ENCODE measurements at regions not wholly inside any gene's neighbourhood (a gene's known extent, or its start where the extent isn't known, plus 50 kb on each side); places are given as distances from the start of the nearest gene placed in this dataset.
A peak's percentile ranks its signal among the peaks of the same experiment; 100 is the strongest.
"Not testable (repeated sequence)": the region's sequence is repeated elsewhere in the genome, so short reads cannot be mapped to it uniquely, and the experiment has no call there.

DNA sequence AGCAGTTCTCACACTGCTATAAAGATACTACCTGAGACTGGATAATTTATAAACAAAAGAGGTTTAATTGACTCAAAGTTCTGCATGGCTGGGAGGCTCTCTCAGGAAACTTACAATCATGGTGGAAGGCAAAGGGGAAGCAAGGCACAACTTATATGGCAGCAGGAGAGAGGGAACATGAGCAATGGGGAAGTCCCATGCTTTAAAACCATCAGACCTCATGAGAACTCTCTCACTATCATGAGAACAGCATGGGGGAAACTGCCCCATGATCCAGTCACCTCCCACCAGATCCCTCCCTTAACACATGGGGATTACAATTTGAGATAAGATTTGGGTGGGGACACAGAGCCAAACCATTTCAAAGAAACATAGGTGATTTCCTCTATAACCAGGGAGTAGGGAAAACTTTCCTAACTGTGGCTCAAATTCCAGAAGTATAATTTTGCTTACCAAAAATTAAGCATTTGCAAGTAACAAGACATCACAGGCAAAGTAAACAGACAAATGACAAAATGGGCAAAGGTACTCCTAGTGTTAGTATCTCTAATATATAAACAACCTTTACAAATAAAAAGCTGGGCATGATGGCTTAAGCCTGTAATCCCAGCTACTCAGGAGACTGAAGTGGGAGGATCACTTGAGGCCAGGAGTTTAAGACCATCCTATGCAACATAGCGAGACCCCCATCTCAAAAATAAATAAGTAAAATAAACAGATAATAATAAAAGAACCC is 88.0 kb downstream of the KBTBD2 start:
- H3K9me3 Mint-ChIP-seq = peaks cover 44% of the 10 kb centered on the region
- H3K27ac Mint-ChIP-seq = no peak overlapping the region
- Histone ChIP-seq H3K9me3 (ENCODE audit: control insufficient read depth, low read length) (peaks cover 34% of the 10 kb centered on the region), H3K4me3 (ENCODE audit: low read length) (no peak overlapping the region), H3K27ac (ENCODE audit: low read depth, low read length) (no peak overlapping the region), H3K9ac (ENCODE audit: extremely low read depth, low read length, poor library complexity, severe bottlenecking) (no peak overlapping the region), H3K36me3 (ENCODE audit: control insufficient read depth, insufficient read depth, low read length) (no peaks in the 10 kb centered on the region), H3K4me1 (ENCODE audit: control insufficient read depth, insufficient read depth, low read length) (no peaks in the 10 kb centered on the region), H3K27me3 (ENCODE audit: control insufficient read depth, insufficient read depth, low read length, poor library complexity, severe bottlenecking) (no peaks in the 10 kb centered on the region)
- H3K4me3 Mint-ChIP-seq = no peak overlapping the region
- WGBS, 2 experiments (ENCODE audit: insufficient coverage in 1 of 2, insufficient read length in 1 of 2) = no CpG with 5 or more reads among the region's 1 CpG
- peaks cover 5% of the 10 kb centered on the region for H3K27me3 Mint-ChIP-seq (ENCODE audit: insufficient read depth)
- DNase-seq = no peak
- H3K36me3 Mint-ChIP-seq (ENCODE audit: low read depth) = peaks cover 11% of the 10 kb centered on the region
- H3K4me1 Mint-ChIP-seq = no peaks in the 10 kb centered on the region
- TF ChIP-seq, protein P1, sequence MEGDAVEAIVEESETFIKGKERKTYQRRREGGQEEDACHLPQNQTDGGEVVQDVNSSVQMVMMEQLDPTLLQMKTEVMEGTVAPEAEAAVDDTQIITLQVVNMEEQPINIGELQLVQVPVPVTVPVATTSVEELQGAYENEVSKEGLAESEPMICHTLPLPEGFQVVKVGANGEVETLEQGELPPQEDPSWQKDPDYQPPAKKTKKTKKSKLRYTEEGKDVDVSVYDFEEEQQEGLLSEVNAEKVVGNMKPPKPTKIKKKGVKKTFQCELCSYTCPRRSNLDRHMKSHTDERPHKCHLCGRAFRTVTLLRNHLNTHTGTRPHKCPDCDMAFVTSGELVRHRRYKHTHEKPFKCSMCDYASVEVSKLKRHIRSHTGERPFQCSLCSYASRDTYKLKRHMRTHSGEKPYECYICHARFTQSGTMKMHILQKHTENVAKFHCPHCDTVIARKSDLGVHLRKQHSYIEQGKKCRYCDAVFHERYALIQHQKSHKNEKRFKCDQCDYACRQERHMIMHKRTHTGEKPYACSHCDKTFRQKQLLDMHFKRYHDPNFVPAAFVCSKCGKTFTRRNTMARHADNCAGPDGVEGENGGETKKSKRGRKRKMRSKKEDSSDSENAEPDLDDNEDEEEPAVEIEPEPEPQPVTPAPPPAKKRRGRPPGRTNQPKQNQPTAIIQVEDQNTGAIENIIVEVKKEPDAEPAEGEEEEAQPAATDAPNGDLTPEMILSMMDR (conservative IDR thresholded peaks at IDR 0.05) = no peak

DNA sequence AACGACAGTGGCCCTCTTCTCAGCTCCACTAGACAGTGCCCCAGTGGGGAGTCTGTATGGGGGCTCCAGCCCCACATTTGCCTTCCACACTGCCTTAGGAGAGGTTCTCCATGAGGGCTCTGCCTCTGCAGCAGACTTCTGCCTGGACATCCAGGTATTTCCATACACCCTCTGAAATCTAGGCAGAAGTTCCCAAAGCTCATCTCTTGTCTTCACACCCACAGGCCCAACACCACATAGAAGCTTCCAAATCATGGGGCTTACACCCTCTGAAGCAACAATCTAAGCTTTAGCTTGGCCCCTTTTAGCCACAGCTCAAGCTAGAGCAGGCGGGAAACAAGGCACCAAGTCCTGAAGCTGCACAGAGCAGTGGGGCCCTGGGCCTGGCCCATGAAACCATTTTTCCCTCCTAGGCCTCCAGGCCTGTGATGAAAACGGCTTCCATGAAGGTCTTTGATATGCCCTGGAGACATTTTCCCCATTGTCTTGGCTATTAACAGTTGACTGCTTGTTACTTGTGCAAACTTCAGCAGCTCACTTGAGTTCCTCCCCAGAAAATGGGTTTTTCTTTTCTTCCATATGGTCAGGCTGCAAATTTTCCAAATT is 89.2 kb downstream of the KBTBD2 start:
- 84 to 100% methylated on average over 3 of the region's 3 CpGs for WGBS, 2 experiments (ENCODE audit: insufficient coverage in 1 of 2, insufficient read length in 1 of 2)
- peaks cover 11% of the 10 kb centered on the region for H3K36me3 Mint-ChIP-seq (ENCODE audit: low read depth)

DNA sequence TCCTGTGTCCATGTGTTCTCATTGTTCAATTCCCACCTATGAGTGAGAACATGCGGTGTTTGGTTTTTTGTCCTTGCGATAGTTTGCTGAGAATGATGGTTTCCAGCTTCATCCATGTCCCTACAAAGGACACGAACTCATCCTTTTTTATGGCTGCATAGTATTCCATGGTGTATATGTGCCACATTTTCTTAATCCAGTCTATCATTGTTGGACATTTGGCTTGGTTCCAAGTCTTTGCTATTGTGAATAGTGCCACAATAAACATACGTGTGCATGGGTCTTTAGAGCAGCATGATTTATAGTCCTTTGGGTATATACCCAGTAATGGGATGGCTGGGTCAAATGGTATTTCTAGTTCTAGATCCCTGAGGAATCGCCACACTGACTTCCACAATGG is 98.5 kb downstream of the KBTBD2 start:
- H3K27ac ChIP-seq (ENCODE audit: low read depth, low read length); H3K27ac Mint-ChIP-seq; H3K9me3 ChIP-seq (ENCODE audit: control insufficient read depth, low read length); DNase-seq; H3K4me3 Mint-ChIP-seq; H3K36me3 Mint-ChIP-seq (ENCODE audit: low read depth); H3K4me1 ChIP-seq (ENCODE audit: control insufficient read depth, insufficient read depth, low read length); H3K9ac ChIP-seq (ENCODE audit: extremely low read depth, low read length, poor library complexity, severe bottlenecking); H3K4me1 Mint-ChIP-seq; H3K36me3 ChIP-seq (ENCODE audit: control insufficient read depth, insufficient read depth, low read length); H3K27me3 ChIP-seq (ENCODE audit: control insufficient read depth, insufficient read depth, low read length, poor library complexity, severe bottlenecking); H3K9me3 Mint-ChIP-seq; H3K4me3 ChIP-seq (ENCODE audit: low read length): not testable (repeated sequence)
- peaks cover 10% of the 10 kb centered on the region for H3K27me3 Mint-ChIP-seq (ENCODE audit: insufficient read depth)
- 100% methylated on average over 1 of the region's 5 CpGs; no CpG with 5 or more reads in 1 of the 2 experiments for WGBS, 2 experiments (ENCODE audit: insufficient coverage in 1 of 2, insufficient read length in 1 of 2)

More for the DNA sequence above, 89.2 kb downstream of the KBTBD2 start:
- Mint-ChIP-seq H3K4me1 (no peaks in the 10 kb centered on the region), H3K27me3 (ENCODE audit: insufficient read depth) (peaks cover 5% of the 10 kb centered on the region), H3K4me3 (no peak overlapping the region), H3K27ac (no peak overlapping the region), H3K9me3 (peaks cover 44% of the 10 kb centered on the region)
- no peak overlapping the region for H3K27ac ChIP-seq (ENCODE audit: low read depth, low read length)
- no peaks in the 10 kb centered on the region for H3K4me1 ChIP-seq (ENCODE audit: control insufficient read depth, insufficient read depth, low read length)
- H3K9me3 ChIP-seq (ENCODE audit: control insufficient read depth, low read length) = peaks cover 34% of the 10 kb centered on the region
- no peaks in the 10 kb centered on the region for H3K36me3 ChIP-seq (ENCODE audit: control insufficient read depth, insufficient read depth, low read length)
- H3K27me3 ChIP-seq (ENCODE audit: control insufficient read depth, insufficient read depth, low read length, poor library complexity, severe bottlenecking) = no peaks in the 10 kb centered on the region
- no peak overlapping the region for H3K9ac ChIP-seq (ENCODE audit: extremely low read depth, low read length, poor library complexity, severe bottlenecking)
- peak overlapping the region; percentile 65 for H3K4me3 ChIP-seq (ENCODE audit: low read length)
- TF ChIP-seq, protein P1 (conservative IDR thresholded peaks at IDR 0.05) = no peak
- DNase-seq = no peak

DNA sequence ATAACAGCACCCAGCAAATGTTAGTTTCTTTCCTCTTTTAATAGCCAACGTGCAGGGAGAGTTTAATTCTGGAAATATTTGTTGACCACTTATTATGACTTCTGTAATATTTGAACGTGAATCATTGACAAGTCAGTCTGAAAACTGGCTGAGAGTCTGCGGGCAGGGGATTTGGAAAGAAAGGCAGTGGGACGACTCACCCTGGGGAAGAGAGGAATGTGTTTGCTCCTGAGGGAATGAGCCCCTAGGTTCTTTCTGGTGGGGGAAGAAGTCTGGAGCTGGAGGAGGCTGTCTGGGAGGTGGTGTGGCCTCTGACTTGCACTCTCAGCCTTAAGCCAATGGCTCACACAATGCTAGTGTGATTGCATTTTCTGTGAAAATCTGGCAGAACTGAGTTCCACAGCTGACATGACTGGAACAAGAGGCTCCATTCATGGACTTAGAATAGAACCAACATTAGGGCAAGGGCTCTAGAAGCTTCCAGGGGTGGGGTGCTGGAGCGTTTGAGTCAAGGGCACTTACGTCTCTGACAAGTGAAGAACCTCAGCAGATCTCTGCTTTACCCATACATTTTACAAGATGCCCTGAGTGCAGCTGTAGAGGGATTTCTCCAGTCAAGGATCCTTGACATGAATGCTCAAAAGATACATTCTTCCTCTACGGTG is 100.7 kb downstream of the KBTBD2 start:
- H3K9me3 Mint-ChIP-seq; H3K9ac ChIP-seq (ENCODE audit: extremely low read depth, low read length, poor library complexity, severe bottlenecking); H3K4me1 ChIP-seq (ENCODE audit: control insufficient read depth, insufficient read depth, low read length); H3K36me3 ChIP-seq (ENCODE audit: control insufficient read depth, insufficient read depth, low read length); H3K4me3 ChIP-seq (ENCODE audit: low read length); H3K4me3 Mint-ChIP-seq; H3K9me3 ChIP-seq (ENCODE audit: control insufficient read depth, low read length); H3K27ac ChIP-seq (ENCODE audit: low read depth, low read length); H3K27ac Mint-ChIP-seq; H3K27me3 ChIP-seq (ENCODE audit: control insufficient read depth, insufficient read depth, low read length, poor library complexity, severe bottlenecking); DNase-seq; H3K36me3 Mint-ChIP-seq (ENCODE audit: low read depth); H3K4me1 Mint-ChIP-seq: not testable (repeated sequence)
- WGBS, 2 experiments (ENCODE audit: insufficient coverage in 1 of 2, insufficient read length in 1 of 2) = 86 to 91% methylated on average over 6 to 7 of the region's 7 CpGs
- peaks cover 14% of the 10 kb centered on the region for H3K27me3 Mint-ChIP-seq (ENCODE audit: insufficient read depth)

DNA sequence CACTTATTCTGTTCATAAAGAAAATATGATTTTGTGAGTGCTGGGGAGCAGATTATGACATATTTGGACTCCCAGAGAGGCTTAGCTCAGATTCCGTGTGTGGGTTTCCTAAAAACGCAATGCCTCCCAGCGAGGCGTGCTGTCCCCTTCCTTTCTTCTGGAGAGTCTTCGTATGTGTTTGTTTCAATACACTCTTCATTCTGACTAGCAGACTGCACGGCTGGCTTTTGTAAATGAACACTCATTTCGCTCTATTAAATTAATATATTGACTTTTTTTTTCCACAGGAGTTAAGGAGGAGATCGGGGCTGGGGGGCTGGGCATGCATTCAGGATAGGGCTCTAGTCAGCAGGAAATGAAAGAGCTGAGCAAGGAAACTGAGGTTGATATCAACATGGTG is 102.3 kb downstream of the KBTBD2 start:
- not testable (repeated sequence) for H3K27me3 ChIP-seq (ENCODE audit: control insufficient read depth, insufficient read depth, low read length, poor library complexity, severe bottlenecking); H3K4me3 Mint-ChIP-seq; H3K9me3 Mint-ChIP-seq; H3K4me1 ChIP-seq (ENCODE audit: control insufficient read depth, insufficient read depth, low read length); H3K4me1 Mint-ChIP-seq; H3K9me3 ChIP-seq (ENCODE audit: control insufficient read depth, low read length); H3K36me3 ChIP-seq (ENCODE audit: control insufficient read depth, insufficient read depth, low read length); DNase-seq; H3K27ac ChIP-seq (ENCODE audit: low read depth, low read length); H3K4me3 ChIP-seq (ENCODE audit: low read length); H3K27ac Mint-ChIP-seq; H3K9ac ChIP-seq (ENCODE audit: extremely low read depth, low read length, poor library complexity, severe bottlenecking); H3K36me3 Mint-ChIP-seq (ENCODE audit: low read depth)
- H3K27me3 Mint-ChIP-seq (ENCODE audit: insufficient read depth) = peaks cover 14% of the 10 kb centered on the region
- WGBS, 2 experiments (ENCODE audit: insufficient coverage in 1 of 2, insufficient read length in 1 of 2) = 90 to 94% methylated on average over 5 to 7 of the region's 8 CpGs
